OCI-LY7 (cell line): ENCODE measurements at regions not wholly inside any gene's neighbourhood (a gene's known extent, or its start where the extent isn't known, plus 50 kb on each side); places are given as distances from the start of the nearest gene placed in this dataset.

Experiments
- EZH2phosphoT487 ChIP-seq: fragments of 200-600 bp; sonication (generic); IDR thresholded peaks from 2 replicates; pipeline ENCODE4 v1.6.1; 2018; ENCODE audit warnings: low read depth, borderline replicate concordance, mild to moderate bottlenecking, mixed run types, antibody characterized with exemption, low read length, moderate library complexity, mixed read lengths
- TF ChIP-seq, protein P1 (sequence below): fragments of 200-600 bp; sonication (generic); conservative IDR thresholded peaks from 2 replicates; pipeline ENCODE4 v1.5.1; 2014; ENCODE audit warnings: mild to moderate bottlenecking, antibody characterized with exemption, low read length, moderate library complexity, mixed read lengths

DNA sequence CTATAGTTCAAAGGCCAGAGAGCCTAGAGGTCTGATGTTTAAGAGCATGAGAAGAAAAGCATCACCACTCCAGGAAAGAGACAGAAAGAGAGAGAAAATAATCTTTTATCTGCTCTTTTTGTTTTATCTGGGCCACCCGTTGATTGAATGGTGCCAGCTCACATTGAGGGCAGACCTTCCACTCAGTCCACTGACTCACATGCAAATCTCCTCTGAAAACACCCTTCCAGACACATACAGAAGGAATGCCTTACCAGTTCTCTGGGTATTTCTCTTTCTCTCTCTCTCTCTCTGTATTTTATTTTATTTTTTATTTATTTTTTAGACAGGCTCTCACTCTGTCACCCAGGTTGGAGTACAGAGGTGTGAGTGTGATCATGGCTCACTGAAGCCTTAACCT lies 252.5 kb downstream of the DTHD1 start:
- TF ChIP-seq, protein P1, sequence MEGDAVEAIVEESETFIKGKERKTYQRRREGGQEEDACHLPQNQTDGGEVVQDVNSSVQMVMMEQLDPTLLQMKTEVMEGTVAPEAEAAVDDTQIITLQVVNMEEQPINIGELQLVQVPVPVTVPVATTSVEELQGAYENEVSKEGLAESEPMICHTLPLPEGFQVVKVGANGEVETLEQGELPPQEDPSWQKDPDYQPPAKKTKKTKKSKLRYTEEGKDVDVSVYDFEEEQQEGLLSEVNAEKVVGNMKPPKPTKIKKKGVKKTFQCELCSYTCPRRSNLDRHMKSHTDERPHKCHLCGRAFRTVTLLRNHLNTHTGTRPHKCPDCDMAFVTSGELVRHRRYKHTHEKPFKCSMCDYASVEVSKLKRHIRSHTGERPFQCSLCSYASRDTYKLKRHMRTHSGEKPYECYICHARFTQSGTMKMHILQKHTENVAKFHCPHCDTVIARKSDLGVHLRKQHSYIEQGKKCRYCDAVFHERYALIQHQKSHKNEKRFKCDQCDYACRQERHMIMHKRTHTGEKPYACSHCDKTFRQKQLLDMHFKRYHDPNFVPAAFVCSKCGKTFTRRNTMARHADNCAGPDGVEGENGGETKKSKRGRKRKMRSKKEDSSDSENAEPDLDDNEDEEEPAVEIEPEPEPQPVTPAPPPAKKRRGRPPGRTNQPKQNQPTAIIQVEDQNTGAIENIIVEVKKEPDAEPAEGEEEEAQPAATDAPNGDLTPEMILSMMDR: no peak
- TF ChIP-seq EZH2phosphoT487: no peak
